ENCODE measurements at regions not wholly inside any gene's neighbourhood (a gene's known extent, or its start where the extent isn't known, plus 50 kb on each side); places are given as distances from the start of the nearest gene placed in this dataset.

DNA sequence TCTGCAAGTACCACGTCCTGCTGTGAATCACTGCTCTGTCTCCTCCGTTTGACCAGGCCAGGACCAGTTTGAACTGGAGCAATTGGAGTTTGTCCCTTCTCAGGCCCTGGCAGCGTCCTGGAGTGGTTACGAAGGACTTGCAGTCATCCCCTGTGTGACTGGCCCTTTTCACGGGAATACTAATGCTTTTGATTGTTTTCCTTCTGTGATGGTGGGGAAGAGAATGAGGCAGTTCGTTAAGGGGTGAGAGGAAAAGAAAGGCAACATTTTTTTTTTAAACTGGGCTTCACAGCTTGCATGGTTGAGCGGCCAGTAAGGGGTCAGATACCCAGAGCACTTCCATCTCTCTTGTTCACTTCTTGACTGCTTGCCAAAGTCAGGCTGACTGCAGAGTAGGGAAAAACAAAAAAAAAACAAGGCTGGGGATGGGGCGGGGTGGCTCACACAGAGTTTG is 153.5 kb upstream of the STK32A start:
- WGBS (ENCODE audit: low lambda C conversion rate), result 45% methylated on average over 8 of the region's 8 CpGs
- ChIA-PET POLR2A (no interaction called here), CTCF (no interaction called here)
- H3F3A ChIP-seq (replicated peaks; ENCODE audit: insufficient read depth), result no peaks in the 10 kb centered on the region
- no peaks in the 10 kb centered on the region for H4K20me1 ChIP-seq (ENCODE audit: insufficient read depth)
- no peak for TF ChIP-seq POLR2AphosphoS5 (IDR thresholded peaks at IDR 0.05; ENCODE audit: low read depth, low read length)
- TF ChIP-seq, protein P1, sequence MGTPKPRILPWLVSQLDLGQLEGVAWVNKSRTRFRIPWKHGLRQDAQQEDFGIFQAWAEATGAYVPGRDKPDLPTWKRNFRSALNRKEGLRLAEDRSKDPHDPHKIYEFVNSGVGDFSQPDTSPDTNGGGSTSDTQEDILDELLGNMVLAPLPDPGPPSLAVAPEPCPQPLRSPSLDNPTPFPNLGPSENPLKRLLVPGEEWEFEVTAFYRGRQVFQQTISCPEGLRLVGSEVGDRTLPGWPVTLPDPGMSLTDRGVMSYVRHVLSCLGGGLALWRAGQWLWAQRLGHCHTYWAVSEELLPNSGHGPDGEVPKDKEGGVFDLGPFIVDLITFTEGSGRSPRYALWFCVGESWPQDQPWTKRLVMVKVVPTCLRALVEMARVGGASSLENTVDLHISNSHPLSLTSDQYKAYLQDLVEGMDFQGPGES (IDR thresholded peaks at IDR 0.05; ENCODE audit: low read depth, low read length), result no peak
- TF ChIP-seq TAF1 (IDR thresholded peaks at IDR 0.05; ENCODE audit: borderline replicate concordance, low read depth, low read length), result no peak
- TF ChIP-seq, protein P2, sequence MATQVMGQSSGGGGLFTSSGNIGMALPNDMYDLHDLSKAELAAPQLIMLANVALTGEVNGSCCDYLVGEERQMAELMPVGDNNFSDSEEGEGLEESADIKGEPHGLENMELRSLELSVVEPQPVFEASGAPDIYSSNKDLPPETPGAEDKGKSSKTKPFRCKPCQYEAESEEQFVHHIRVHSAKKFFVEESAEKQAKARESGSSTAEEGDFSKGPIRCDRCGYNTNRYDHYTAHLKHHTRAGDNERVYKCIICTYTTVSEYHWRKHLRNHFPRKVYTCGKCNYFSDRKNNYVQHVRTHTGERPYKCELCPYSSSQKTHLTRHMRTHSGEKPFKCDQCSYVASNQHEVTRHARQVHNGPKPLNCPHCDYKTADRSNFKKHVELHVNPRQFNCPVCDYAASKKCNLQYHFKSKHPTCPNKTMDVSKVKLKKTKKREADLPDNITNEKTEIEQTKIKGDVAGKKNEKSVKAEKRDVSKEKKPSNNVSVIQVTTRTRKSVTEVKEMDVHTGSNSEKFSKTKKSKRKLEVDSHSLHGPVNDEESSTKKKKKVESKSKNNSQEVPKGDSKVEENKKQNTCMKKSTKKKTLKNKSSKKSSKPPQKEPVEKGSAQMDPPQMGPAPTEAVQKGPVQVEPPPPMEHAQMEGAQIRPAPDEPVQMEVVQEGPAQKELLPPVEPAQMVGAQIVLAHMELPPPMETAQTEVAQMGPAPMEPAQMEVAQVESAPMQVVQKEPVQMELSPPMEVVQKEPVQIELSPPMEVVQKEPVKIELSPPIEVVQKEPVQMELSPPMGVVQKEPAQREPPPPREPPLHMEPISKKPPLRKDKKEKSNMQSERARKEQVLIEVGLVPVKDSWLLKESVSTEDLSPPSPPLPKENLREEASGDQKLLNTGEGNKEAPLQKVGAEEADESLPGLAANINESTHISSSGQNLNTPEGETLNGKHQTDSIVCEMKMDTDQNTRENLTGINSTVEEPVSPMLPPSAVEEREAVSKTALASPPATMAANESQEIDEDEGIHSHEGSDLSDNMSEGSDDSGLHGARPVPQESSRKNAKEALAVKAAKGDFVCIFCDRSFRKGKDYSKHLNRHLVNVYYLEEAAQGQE (IDR thresholded peaks at IDR 0.05; ENCODE audit: low read depth, low read length), result no peak
- TF ChIP-seq, protein P3, sequence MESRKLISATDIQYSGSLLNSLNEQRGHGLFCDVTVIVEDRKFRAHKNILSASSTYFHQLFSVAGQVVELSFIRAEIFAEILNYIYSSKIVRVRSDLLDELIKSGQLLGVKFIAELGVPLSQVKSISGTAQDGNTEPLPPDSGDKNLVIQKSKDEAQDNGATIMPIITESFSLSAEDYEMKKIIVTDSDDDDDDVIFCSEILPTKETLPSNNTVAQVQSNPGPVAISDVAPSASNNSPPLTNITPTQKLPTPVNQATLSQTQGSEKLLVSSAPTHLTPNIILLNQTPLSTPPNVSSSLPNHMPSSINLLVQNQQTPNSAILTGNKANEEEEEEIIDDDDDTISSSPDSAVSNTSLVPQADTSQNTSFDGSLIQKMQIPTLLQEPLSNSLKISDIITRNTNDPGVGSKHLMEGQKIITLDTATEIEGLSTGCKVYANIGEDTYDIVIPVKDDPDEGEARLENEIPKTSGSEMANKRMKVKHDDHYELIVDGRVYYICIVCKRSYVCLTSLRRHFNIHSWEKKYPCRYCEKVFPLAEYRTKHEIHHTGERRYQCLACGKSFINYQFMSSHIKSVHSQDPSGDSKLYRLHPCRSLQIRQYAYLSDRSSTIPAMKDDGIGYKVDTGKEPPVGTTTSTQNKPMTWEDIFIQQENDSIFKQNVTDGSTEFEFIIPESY (IDR thresholded peaks at IDR 0.05; ENCODE audit: borderline replicate concordance, low read depth), result no peak
- no peak for TF ChIP-seq ELF1 (IDR thresholded peaks at IDR 0.05)
- TF ChIP-seq, protein P4, sequence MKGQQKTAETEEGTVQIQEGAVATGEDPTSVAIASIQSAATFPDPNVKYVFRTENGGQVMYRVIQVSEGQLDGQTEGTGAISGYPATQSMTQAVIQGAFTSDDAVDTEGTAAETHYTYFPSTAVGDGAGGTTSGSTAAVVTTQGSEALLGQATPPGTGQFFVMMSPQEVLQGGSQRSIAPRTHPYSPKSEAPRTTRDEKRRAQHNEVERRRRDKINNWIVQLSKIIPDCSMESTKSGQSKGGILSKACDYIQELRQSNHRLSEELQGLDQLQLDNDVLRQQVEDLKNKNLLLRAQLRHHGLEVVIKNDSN (IDR thresholded peaks at IDR 0.05; ENCODE audit: borderline replicate concordance, low read depth), result no peak
- no peak for TF ChIP-seq NRF1 (IDR thresholded peaks at IDR 0.05; ENCODE audit: low read depth, low read length)
- TF ChIP-seq RXRA (IDR thresholded peaks at IDR 0.05; ENCODE audit: borderline replicate concordance, low read depth), result no peak
- TF ChIP-seq, protein P5, sequence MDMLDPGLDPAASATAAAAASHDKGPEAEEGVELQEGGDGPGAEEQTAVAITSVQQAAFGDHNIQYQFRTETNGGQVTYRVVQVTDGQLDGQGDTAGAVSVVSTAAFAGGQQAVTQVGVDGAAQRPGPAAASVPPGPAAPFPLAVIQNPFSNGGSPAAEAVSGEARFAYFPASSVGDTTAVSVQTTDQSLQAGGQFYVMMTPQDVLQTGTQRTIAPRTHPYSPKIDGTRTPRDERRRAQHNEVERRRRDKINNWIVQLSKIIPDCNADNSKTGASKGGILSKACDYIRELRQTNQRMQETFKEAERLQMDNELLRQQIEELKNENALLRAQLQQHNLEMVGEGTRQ (IDR thresholded peaks at IDR 0.05; ENCODE audit: borderline replicate concordance, low read depth, low read length), result no peak
- TF ChIP-seq FOSL2 (IDR thresholded peaks at IDR 0.05; ENCODE audit: borderline replicate concordance, low read depth), result no peak
- no peak for TF ChIP-seq GABPA (IDR thresholded peaks at IDR 0.05; ENCODE audit: low read depth)
- no peak for TF ChIP-seq SIN3A (IDR thresholded peaks at IDR 0.05; ENCODE audit: borderline replicate concordance, low read depth, low read length)
- TF ChIP-seq RAD21 (IDR thresholded peaks at IDR 0.05; ENCODE audit: low read length), result no peak
- TF ChIP-seq CHD2 (IDR thresholded peaks at IDR 0.05; ENCODE audit: low read length, partially characterized antibody), result no peak
- no peak for TF ChIP-seq TCF12 (IDR thresholded peaks at IDR 0.05)
- TF ChIP-seq GATA2 (CRISPR knock-in tag; IDR thresholded peaks at IDR 0.05), result no peak
- no peak for TF ChIP-seq JUND (IDR thresholded peaks at IDR 0.05)
- TF ChIP-seq EZH2phosphoT487 (IDR thresholded peaks at IDR 0.05; ENCODE audit: borderline replicate concordance, low read depth), result no peak
- no peak for TF ChIP-seq EP300 (IDR thresholded peaks at IDR 0.05; ENCODE audit: borderline replicate concordance in 1 of 2, low read depth in 1 of 2, low read length in 1 of 2)
- no peak overlapping the region for H3K9ac ChIP-seq
- no peaks in the 10 kb centered on the region for H3K9me2 ChIP-seq
- H2AFZ ChIP-seq (ENCODE audit: low read depth), result no peak overlapping the region
- DNase-seq, result no peak
- H3K27ac ChIP-seq (ENCODE audit: low read depth in 2 of 2, low read length in 1 of 2), result no peak overlapping the region
- H3K36me3 ChIP-seq (replicated peaks in 1 of 2; ENCODE audit: control insufficient read depth in 1 of 2, insufficient read depth in 2 of 2, low read length in 1 of 2), result no peaks in the 10 kb centered on the region
- H3K9me3 ChIP-seq, result no peaks in the 10 kb centered on the region
- no peaks in the 10 kb centered on the region for H3K27me3 ChIP-seq (ENCODE audit: insufficient read depth)
- H3K4me1 ChIP-seq (ENCODE audit: control insufficient read depth in 1 of 2, insufficient read depth in 2 of 2, low read depth in 1 of 2, low read length in 1 of 2), result no peaks in the 10 kb centered on the region; a peak in 1 of 4 replicates
- H3K4me2 ChIP-seq, result no peak overlapping the region
- no peaks in the 10 kb centered on the region for H3K79me2 ChIP-seq (ENCODE audit: insufficient read depth)
- no peak overlapping the region for H3K4me3 ChIP-seq (ENCODE audit: low read depth in 2 of 2, low read length in 1 of 2)
